ENCODE measurements at regions not wholly inside any gene's neighbourhood (a gene's known extent, or its start where the extent isn't known, plus 50 kb on each side); places are given as distances from the start of the nearest gene placed in this dataset.

GRCh38 chr9:108582726-108583125 lies 273.1 kb downstream of the ACTL7B start:
- DNase-seq (ENCODE audit: low spot score, unreplicated experiment), result no peak
- H3K27ac Mint-ChIP-seq, result no peak overlapping the region
- peaks cover 52% of the 10 kb centered on the region for H3K27me3 Mint-ChIP-seq
- no peaks in the 10 kb centered on the region for H3K36me3 Mint-ChIP-seq (ENCODE audit: insufficient read depth)
- no peaks in the 10 kb centered on the region for H3K9me3 Mint-ChIP-seq (ENCODE audit: low read depth)
- TF ChIP-seq, protein P1, sequence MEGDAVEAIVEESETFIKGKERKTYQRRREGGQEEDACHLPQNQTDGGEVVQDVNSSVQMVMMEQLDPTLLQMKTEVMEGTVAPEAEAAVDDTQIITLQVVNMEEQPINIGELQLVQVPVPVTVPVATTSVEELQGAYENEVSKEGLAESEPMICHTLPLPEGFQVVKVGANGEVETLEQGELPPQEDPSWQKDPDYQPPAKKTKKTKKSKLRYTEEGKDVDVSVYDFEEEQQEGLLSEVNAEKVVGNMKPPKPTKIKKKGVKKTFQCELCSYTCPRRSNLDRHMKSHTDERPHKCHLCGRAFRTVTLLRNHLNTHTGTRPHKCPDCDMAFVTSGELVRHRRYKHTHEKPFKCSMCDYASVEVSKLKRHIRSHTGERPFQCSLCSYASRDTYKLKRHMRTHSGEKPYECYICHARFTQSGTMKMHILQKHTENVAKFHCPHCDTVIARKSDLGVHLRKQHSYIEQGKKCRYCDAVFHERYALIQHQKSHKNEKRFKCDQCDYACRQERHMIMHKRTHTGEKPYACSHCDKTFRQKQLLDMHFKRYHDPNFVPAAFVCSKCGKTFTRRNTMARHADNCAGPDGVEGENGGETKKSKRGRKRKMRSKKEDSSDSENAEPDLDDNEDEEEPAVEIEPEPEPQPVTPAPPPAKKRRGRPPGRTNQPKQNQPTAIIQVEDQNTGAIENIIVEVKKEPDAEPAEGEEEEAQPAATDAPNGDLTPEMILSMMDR (IDR thresholded peaks at IDR 0.05; ENCODE audit: unreplicated experiment), result no peak
- no peak overlapping the region for H3K4me3 Mint-ChIP-seq (ENCODE audit: low read depth)
- H3K4me1 Mint-ChIP-seq (ENCODE audit: low read depth), result no peaks in the 10 kb centered on the region

DNA sequence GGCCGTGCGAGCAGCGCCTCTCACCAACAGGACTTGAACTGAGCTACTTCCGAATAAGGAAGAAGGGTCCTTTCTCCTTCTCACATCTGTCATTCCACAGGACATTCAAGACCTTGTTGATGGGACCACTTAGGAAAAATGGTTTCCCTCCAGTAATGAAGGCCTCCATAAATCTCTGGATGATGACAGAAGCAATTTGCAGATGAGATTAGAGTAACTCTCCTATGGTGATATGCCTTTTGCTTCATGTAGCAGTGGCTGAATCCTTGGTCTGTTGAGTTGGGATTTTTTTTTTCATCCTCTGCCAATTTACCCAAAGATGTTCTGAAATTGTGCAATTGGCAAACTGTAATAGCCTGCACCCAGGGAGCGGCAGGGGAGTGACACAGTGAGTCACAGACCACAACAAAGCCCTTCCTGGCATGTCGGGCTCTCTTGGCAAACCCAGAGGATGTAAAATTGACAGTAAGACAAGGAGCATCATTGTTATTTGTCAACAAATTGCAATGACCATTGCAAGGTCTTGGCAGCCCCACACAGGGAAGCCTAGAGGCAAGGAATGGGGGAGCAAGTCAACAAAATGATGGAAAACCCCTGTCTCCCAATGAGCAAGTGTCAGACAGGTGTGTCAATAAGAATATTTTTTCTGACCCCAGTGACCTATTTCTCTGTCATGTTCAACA lies 275.9 kb downstream of the ACTL7B start:
- H3K27me3 Mint-ChIP-seq, result peaks cover 54% of the 10 kb centered on the region
- H3K36me3 Mint-ChIP-seq (ENCODE audit: insufficient read depth), result no peaks in the 10 kb centered on the region
- no peak overlapping the region for H3K4me3 Mint-ChIP-seq (ENCODE audit: low read depth)
- no peaks in the 10 kb centered on the region for H3K9me3 Mint-ChIP-seq (ENCODE audit: low read depth)
- H3K27ac Mint-ChIP-seq, result no peak overlapping the region
- TF ChIP-seq, protein P1 (IDR thresholded peaks at IDR 0.05; ENCODE audit: unreplicated experiment), result no peak
- H3K4me1 Mint-ChIP-seq (ENCODE audit: low read depth), result no peaks in the 10 kb centered on the region
- DNase-seq (ENCODE audit: low spot score, unreplicated experiment), result no peak

- H3K9me3 Mint-ChIP-seq (ENCODE audit: low read depth), result no peaks in the 10 kb centered on the region
Measured at GRCh38 chr9:108575276-108575675, 280.5 kb downstream of the ACTL7B start.

GRCh38 chr9:108569624-108570023 lies 286.2 kb downstream of the ACTL7B start:
- Mint-ChIP-seq H3K36me3 (ENCODE audit: insufficient read depth) (no peaks in the 10 kb centered on the region), H3K27me3 (peaks cover 71% of the 10 kb centered on the region), H3K9me3 (ENCODE audit: low read depth) (no peaks in the 10 kb centered on the region), H3K4me1 (ENCODE audit: low read depth) (no peaks in the 10 kb centered on the region), H3K27ac (no peak overlapping the region), H3K4me3 (ENCODE audit: low read depth) (no peak overlapping the region)
- TF ChIP-seq, protein P1 (IDR thresholded peaks at IDR 0.05; ENCODE audit: unreplicated experiment), result no peak
- no peak for DNase-seq (ENCODE audit: low spot score, unreplicated experiment)

More at GRCh38 chr9:108575276-108575675, 280.5 kb downstream of the ACTL7B start:
- DNase-seq (ENCODE audit: low spot score, unreplicated experiment), result no peak
- Mint-ChIP-seq H3K36me3 (ENCODE audit: insufficient read depth) (no peaks in the 10 kb centered on the region), H3K27ac (no peak overlapping the region), H3K4me1 (ENCODE audit: low read depth) (no peaks in the 10 kb centered on the region), H3K4me3 (ENCODE audit: low read depth) (no peak overlapping the region), H3K27me3 (peaks cover 53% of the 10 kb centered on the region)
- TF ChIP-seq, protein P1 (IDR thresholded peaks at IDR 0.05; ENCODE audit: unreplicated experiment), result no peak

- Mint-ChIP-seq H3K9me3 (ENCODE audit: low read depth) (no peaks in the 10 kb centered on the region), H3K27ac (no peak overlapping the region), H3K4me1 (ENCODE audit: low read depth) (no peaks in the 10 kb centered on the region), H3K27me3 (peaks cover 75% of the 10 kb centered on the region), H3K4me3 (ENCODE audit: low read depth) (no peak overlapping the region), H3K36me3 (ENCODE audit: insufficient read depth) (no peaks in the 10 kb centered on the region)
- TF ChIP-seq, protein P1 (IDR thresholded peaks at IDR 0.05; ENCODE audit: unreplicated experiment), result no peak
- no peak for DNase-seq (ENCODE audit: low spot score, unreplicated experiment)
Measured at GRCh38 chr9:108568093-108568492, 287.7 kb downstream of the ACTL7B start.
